Lung (tissue), 11 donors: ENCODE measurements at regions not wholly inside any gene's neighbourhood (a gene's known extent, or its start where the extent isn't known, plus 50 kb on each side); places are given as distances from the start of the nearest gene placed in this dataset.

Experiments used
- ATAC-seq: fragments of 200-7000 bp; cut with Tn5 transposase; one replicate; pipeline ENCODE4 v1.9.1; 2020; ENCODE audit warnings: moderate number of reproducible peaks; ENCODE audit not compliant: insufficient read depth, low FRiP score
- DNase-seq, 3 donors: peaks; one replicate each; pipeline ENCODE4 v3.0.0-alpha.2; 2013 to 2017
- H3K27ac ChIP-seq, 2 donors: one replicate each; pipeline ENCODE4 v1.5.1; 2013; ENCODE audit warnings: mild to moderate bottlenecking in 2 of 2, moderate library complexity in 2 of 2, control low read depth in 1 of 2, inconsistent platforms in 1 of 2, low read depth in 1 of 2, low read length in 1 of 2
- H3K27me3 ChIP-seq, 3 donors: one replicate each; pipeline ENCODE4 v1.5.1; 2013; ENCODE audit warnings: low read length in 2 of 3; ENCODE audit not compliant: control insufficient read depth in 3 of 3, insufficient read depth in 3 of 3
- H3K36me3 ChIP-seq, 4 donors: one replicate each; pipeline ENCODE4 v1.5.1; 2013; ENCODE audit warnings: low read length in 4 of 4, mild to moderate bottlenecking in 1 of 4, moderate library complexity in 1 of 4; ENCODE audit not compliant: control insufficient read depth in 4 of 4, insufficient read depth in 4 of 4
- H3K4me1 ChIP-seq, 5 donors: one replicate each; pipeline ENCODE4 v1.5.1; 2013; ENCODE audit warnings: low read length in 5 of 5, mild to moderate bottlenecking in 2 of 5, moderate library complexity in 1 of 5; ENCODE audit not compliant: control insufficient read depth in 5 of 5, insufficient read depth in 5 of 5
- H3K4me3 ChIP-seq: one replicate; pipeline ENCODE4 v1.5.1; 2013; ENCODE audit warnings: mild to moderate bottlenecking, control low read depth, moderate library complexity
- H3K9ac ChIP-seq, 2 donors: one replicate each; pipeline ENCODE4 v1.5.1; 2013; ENCODE audit warnings: low read length in 2 of 2, control low read depth in 1 of 2; ENCODE audit not compliant: insufficient read depth in 1 of 2
- H3K9me3 ChIP-seq, 4 donors: one replicate each; pipeline ENCODE4 v1.5.1; 2013; ENCODE audit warnings: low read length in 3 of 4, mild to moderate bottlenecking in 1 of 4, moderate library complexity in 1 of 4; ENCODE audit not compliant: control insufficient read depth in 4 of 4, insufficient read depth in 3 of 4
- WGBS, 2 donors: extraction: QIAGEN DNeasy Blood & Tissue Kit; methylation state at CpG; one replicate each; pipeline ENCODE4 v1.1.7; 2013; 5-methylcytosine and 5-hydroxymethylcytosine counted together
- TF ChIP-seq, protein P1 (sequence below): IDR thresholded peaks from 2 replicates; pipeline ENCODE4 v1.5.1; 2012; ENCODE audit warnings: mild to moderate bottlenecking; ENCODE audit errors: control extremely low read depth, extremely low read depth
- donor health status: control.
- donor health status: control.
- donor health status: Bipolar disorder and iron deficiency.
- donor health status: healthy.
- donor health status: DM: yes; HTN: yes; CAD: no.

DNA sequence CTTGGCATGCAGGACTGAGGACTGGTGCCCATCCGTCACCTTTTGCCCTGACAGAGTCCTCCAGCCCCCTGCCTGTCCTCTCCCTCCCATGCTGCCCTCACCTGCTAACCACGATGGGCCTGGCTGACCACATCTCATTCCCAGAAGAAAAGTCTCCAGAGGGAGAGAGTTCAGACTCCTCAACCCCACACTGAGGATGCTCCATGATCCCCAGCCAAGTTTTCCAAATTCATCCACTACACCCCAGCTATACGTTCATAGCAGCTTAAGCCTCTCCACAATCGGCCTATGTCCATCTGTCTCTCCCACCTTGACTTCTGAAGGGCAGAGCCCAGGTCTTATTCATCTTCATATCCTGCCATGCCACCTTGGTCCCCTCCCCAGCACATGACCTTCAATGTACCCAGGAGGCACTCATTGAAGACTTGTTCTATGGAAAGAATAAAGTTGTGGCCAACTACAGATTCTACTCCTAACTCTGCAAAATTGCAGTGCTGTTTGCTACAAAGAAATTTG is 115.6 kb upstream of the ID2 start:
- H3K9me3 ChIP-seq = no peaks in the 10 kb centered on the region
- peaks cover 0 to 5% (median 0%) of the 10 kb centered on the region in 5 donors for H3K4me1 ChIP-seq
- no peak overlapping the region for H3K9ac ChIP-seq
- H3K4me3 ChIP-seq = no peak overlapping the region
- ATAC-seq = no peak
- 93 to 96% methylated on average over 4 of the region's 4 CpGs for WGBS, 2 donors
- no peak overlapping the region for H3K27ac ChIP-seq
- H3K27me3 ChIP-seq = no peaks in the 10 kb centered on the region
- H3K36me3 ChIP-seq = no peaks in the 10 kb centered on the region
- TF ChIP-seq, protein P1, sequence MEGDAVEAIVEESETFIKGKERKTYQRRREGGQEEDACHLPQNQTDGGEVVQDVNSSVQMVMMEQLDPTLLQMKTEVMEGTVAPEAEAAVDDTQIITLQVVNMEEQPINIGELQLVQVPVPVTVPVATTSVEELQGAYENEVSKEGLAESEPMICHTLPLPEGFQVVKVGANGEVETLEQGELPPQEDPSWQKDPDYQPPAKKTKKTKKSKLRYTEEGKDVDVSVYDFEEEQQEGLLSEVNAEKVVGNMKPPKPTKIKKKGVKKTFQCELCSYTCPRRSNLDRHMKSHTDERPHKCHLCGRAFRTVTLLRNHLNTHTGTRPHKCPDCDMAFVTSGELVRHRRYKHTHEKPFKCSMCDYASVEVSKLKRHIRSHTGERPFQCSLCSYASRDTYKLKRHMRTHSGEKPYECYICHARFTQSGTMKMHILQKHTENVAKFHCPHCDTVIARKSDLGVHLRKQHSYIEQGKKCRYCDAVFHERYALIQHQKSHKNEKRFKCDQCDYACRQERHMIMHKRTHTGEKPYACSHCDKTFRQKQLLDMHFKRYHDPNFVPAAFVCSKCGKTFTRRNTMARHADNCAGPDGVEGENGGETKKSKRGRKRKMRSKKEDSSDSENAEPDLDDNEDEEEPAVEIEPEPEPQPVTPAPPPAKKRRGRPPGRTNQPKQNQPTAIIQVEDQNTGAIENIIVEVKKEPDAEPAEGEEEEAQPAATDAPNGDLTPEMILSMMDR = no peak
- DNase-seq = no peak

DNA sequence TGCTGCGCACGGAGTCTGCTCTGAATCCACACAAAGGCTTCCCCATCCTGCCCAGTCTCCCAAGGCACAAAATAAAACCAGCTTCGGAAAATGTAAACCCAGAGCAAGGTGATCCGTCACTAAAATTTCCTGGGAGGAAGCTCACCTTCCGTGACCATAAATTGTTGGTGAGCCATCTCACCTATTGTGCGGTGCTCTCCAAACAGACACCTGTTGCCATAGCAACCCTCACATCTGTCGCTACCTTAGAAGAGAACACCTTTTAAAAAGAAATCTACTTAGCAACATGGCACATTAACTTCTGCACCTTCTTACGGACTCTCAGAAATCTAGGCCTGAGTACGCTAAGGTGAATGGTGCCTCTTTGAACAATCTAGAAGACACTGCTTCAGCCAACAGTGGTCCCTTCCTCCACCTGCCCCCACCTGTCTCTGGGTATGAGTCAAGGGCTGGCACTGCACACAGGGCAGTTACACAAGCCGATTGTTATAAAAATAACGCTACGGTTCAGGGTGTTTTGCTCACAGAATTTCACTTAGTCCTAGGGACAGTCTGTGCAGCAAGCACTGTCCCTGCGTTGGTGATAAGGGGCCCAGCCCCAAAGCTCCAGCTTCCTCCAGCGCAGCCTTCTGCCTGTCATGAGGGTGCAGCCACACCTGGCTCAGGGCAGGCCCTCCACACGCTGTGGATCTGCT is 114.9 kb upstream of the ID2 start:
- 90 to 96% methylated on average over 15 of the region's 15 CpGs for WGBS, 2 donors
- no peak overlapping the region for H3K27ac ChIP-seq
- H3K27me3 ChIP-seq = no peaks in the 10 kb centered on the region
- peaks cover 0 to 11% (median 0%) of the 10 kb centered on the region in 5 donors for H3K4me1 ChIP-seq
- ATAC-seq = no peak
- no peaks in the 10 kb centered on the region for H3K36me3 ChIP-seq
- H3K9ac ChIP-seq = no peak overlapping the region
- no peaks in the 10 kb centered on the region for H3K9me3 ChIP-seq
- DNase-seq = no peak
- TF ChIP-seq, protein P1 = no peak
- H3K4me3 ChIP-seq = no peak overlapping the region

DNA sequence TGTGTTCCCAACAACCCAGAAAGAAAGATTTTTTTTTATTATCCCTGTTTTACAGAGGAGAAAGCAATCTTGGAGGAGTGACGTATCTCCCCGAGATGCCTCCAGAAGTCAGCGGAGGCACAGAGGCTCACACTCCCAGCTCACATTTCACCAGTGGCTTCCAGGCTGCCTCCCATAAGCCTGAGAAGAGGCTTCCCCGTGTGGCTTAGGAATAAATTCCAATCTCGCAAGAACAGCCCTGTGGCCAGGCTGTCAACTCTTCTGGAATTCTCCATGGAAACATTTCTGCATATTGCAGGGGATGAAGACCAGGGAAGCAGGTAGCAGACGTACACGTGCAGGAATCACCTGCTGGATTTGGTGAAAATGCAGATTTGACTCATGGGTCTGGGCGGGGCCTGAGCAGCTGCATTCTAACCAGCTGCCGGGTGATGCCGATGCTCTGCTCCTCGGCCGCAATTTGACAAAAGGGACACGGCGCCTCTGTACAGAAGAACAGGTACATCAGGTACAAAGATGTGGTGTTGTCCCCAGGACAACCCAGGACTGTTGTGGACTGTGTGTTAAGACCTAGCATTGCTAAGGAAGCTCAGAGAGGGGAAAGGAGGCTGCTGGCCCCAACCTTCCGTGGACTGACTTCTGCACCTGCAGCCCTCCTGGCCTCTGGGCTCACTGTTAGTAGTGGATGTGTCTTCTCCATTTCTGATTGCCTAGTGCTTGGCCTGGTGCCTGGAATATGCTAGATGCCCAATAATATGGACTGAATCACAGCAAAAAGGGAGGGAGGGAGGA is 114.2 kb upstream of the ID2 start:
- no peaks in the 10 kb centered on the region for H3K36me3 ChIP-seq
- no peak for DNase-seq
- TF ChIP-seq, protein P1 = no peak

More for the DNA sequence above, 114.2 kb upstream of the ID2 start:
- no peaks in the 10 kb centered on the region for H3K27me3 ChIP-seq
- no peaks in the 10 kb centered on the region for H3K9me3 ChIP-seq
- H3K9ac ChIP-seq = no peak overlapping the region
- no peak for ATAC-seq
- H3K4me3 ChIP-seq = no peak overlapping the region
- WGBS, 2 donors = 95% methylated on average over 15 of the region's 15 CpGs
- no peak overlapping the region for H3K27ac ChIP-seq
- H3K4me1 ChIP-seq = peaks cover 0 to 11% (median 0%) of the 10 kb centered on the region in 5 donors
